H9 (cell line): ENCODE measurements at regions not wholly inside any gene's neighbourhood (a gene's known extent, or its start where the extent isn't known, plus 50 kb on each side); places are given as distances from the start of the nearest gene placed in this dataset.

ENCODE experiments used
- DNase-seq: peaks from one replicate; pipeline ENCODE4 v3.0.0-alpha.2; 2017
- H2AFZ ChIP-seq: one replicate; pipeline ENCODE4 v1.6.1; 2013; ENCODE audit warnings: mild to moderate bottlenecking, low read length, control low read depth, moderate library complexity
- H2AK5ac ChIP-seq: 2 replicates; pipeline ENCODE4 v1.6.1; 2013; ENCODE audit warnings: low read length, control low read depth, mixed read lengths; ENCODE audit not compliant: insufficient read length
- H2BK120ac ChIP-seq: one replicate; pipeline ENCODE4 v1.6.1; 2013; ENCODE audit warnings: low read depth, mild to moderate bottlenecking, low read length, control low read depth, inconsistent platforms; ENCODE audit not compliant: poor library complexity, severe bottlenecking
- H2BK12ac ChIP-seq: 2 replicates; pipeline ENCODE4 v1.6.1; 2013; ENCODE audit warnings: low read length, control low read depth, mixed read lengths, low read depth; ENCODE audit not compliant: insufficient read length
- H2BK15ac ChIP-seq: 2 replicates; pipeline ENCODE4 v1.6.1; 2013; ENCODE audit warnings: low read depth, low read length, control low read depth
- H2BK20ac ChIP-seq: one replicate; pipeline ENCODE4 v1.6.1; 2013; ENCODE audit warnings: low read depth, mild to moderate bottlenecking, low read length, control low read depth, inconsistent platforms; ENCODE audit not compliant: poor library complexity, severe bottlenecking
- H2BK5ac ChIP-seq: 2 replicates; pipeline ENCODE4 v1.6.1; 2013; ENCODE audit warnings: low read length, control low read depth, mixed read lengths; ENCODE audit not compliant: insufficient read length
- H3K14ac ChIP-seq: 2 replicates; pipeline ENCODE4 v1.6.1; 2013; ENCODE audit warnings: low read length, control low read depth; ENCODE audit not compliant: insufficient read depth
- H3K18ac ChIP-seq: 2 replicates; pipeline ENCODE4 v1.6.1; 2013; ENCODE audit warnings: low read depth, mild to moderate bottlenecking, mixed read lengths, low read length, control low read depth; ENCODE audit not compliant: insufficient read length
- H3K23ac ChIP-seq: 2 replicates; pipeline ENCODE4 v1.6.1; 2013; ENCODE audit warnings: low read length, control low read depth, mixed read lengths, low read depth; ENCODE audit not compliant: insufficient read length
- H3K23me2 ChIP-seq: 2 replicates; pipeline ENCODE4 v1.6.1; 2013; ENCODE audit warnings: low read depth, mild to moderate bottlenecking, mixed read lengths, low read length, control low read depth; ENCODE audit not compliant: insufficient read length, poor library complexity, severe bottlenecking
- H3K27ac ChIP-seq: 2 replicates; pipeline ENCODE4 v1.5.1; 2013; ENCODE audit warnings: low read length, control low read depth, mixed read lengths, low read depth; ENCODE audit not compliant: insufficient read length
- H3K27me3 ChIP-seq: 2 replicates; pipeline ENCODE4 v1.6.1; 2013; ENCODE audit warnings: low read length, control low read depth, inconsistent platforms; ENCODE audit not compliant: insufficient read depth
- H3K4ac ChIP-seq: 2 replicates; pipeline ENCODE4 v1.6.1; 2013; ENCODE audit warnings: low read depth, mild to moderate bottlenecking, control low read depth, inconsistent platforms, low read length, moderate library complexity
- H3K4me1 ChIP-seq: 2 replicates; pipeline ENCODE4 v1.6.1; 2013; ENCODE audit warnings: low read length, control low read depth, inconsistent platforms; ENCODE audit not compliant: insufficient read depth
- H3K4me2 ChIP-seq: 2 replicates; pipeline ENCODE4 v1.6.1; 2013; ENCODE audit warnings: low read length, control low read depth, mixed read lengths; ENCODE audit not compliant: insufficient read length, insufficient read depth
- H3K56ac ChIP-seq: 2 replicates; pipeline ENCODE4 v1.6.1; 2013; ENCODE audit warnings: low read depth, mild to moderate bottlenecking, mixed read lengths, low read length, control low read depth; ENCODE audit not compliant: insufficient read length
- H3K79me1 ChIP-seq: 2 replicates; pipeline ENCODE4 v1.6.1; 2013; ENCODE audit warnings: low read depth, mild to moderate bottlenecking, moderate library complexity, low read length, control low read depth, inconsistent platforms; ENCODE audit not compliant: insufficient read depth, poor library complexity, severe bottlenecking
- H3K79me2 ChIP-seq: 2 replicates; pipeline ENCODE4 v1.6.1; 2013; ENCODE audit warnings: low read length, control low read depth, inconsistent platforms; ENCODE audit not compliant: insufficient read depth
- H3K9ac ChIP-seq: 2 replicates; pipeline ENCODE4 v1.6.1; 2013; ENCODE audit warnings: low read length, control low read depth, mixed read lengths; ENCODE audit not compliant: insufficient read length; ENCODE audit errors: extremely low read depth
- H3K9me3 ChIP-seq: one replicate; pipeline ENCODE4 v1.6.1; 2013; ENCODE audit warnings: low read depth, low read length, inconsistent platforms; ENCODE audit not compliant: control insufficient read depth
- H3T11ph ChIP-seq: one replicate; pipeline ENCODE4 v1.6.1; 2013; ENCODE audit warnings: mild to moderate bottlenecking, low read length, control low read depth, inconsistent platforms
- H4K20me1 ChIP-seq: one replicate; pipeline ENCODE4 v1.6.1; 2013; ENCODE audit not compliant: control insufficient read depth, insufficient read length, insufficient read depth
- H4K5ac ChIP-seq: 2 replicates; pipeline ENCODE4 v1.6.1; 2013; ENCODE audit warnings: low read depth, mild to moderate bottlenecking, mixed read lengths, low read length, control low read depth; ENCODE audit not compliant: insufficient read length
- H4K8ac ChIP-seq: replicated peaks from 2 replicates; pipeline ENCODE4 v1.6.1; 2013; ENCODE audit warnings: low read length, control low read depth, mixed read lengths, low read depth; ENCODE audit not compliant: insufficient read length
- H4K91ac ChIP-seq: 2 replicates; pipeline ENCODE4 v1.6.1; 2013; ENCODE audit warnings: low read depth, mild to moderate bottlenecking, moderate library complexity, mixed read lengths, low read length, control low read depth; ENCODE audit not compliant: insufficient read length
- H3K27ac Mint-ChIP-seq, 3 experiments: 2 replicates in 2 of 3; 3 replicates in 1 of 3; pipeline ENCODE4 v1.8.0; 2020 to 2021; ENCODE audit warnings: mixed read lengths in 3 of 3, mild to moderate bottlenecking in 1 of 3, moderate library complexity in 1 of 3
- H3K27me3 Mint-ChIP-seq: 2 replicates; pipeline ENCODE4 v1.8.0; 2021; ENCODE audit warnings: low read depth, mild to moderate bottlenecking, moderate library complexity, mixed read lengths
- H3K36me3 Mint-ChIP-seq, 3 experiments: 2 replicates in 2 of 3; 3 replicates in 1 of 3; pipeline ENCODE4 v1.8.0; 2020 to 2021; ENCODE audit warnings: low read depth in 3 of 3, mixed read lengths in 3 of 3; ENCODE audit not compliant: insufficient read depth in 1 of 3
- H3K4me1 Mint-ChIP-seq, 2 experiments: 2 replicates each; pipeline ENCODE4 v1.8.0; 2020; ENCODE audit warnings: mixed read lengths in 2 of 2
- H3K4me3 Mint-ChIP-seq, 2 experiments: 2 replicates in 1 of 2; 3 replicates in 1 of 2; pipeline ENCODE4 v1.8.0; 2020 to 2021; ENCODE audit warnings: mild to moderate bottlenecking in 2 of 2, mixed read lengths in 2 of 2, moderate library complexity in 1 of 2
- H3K9me3 Mint-ChIP-seq, 2 experiments: 2 replicates in 1 of 2; 3 replicates in 1 of 2; pipeline ENCODE4 v1.8.0; 2020; ENCODE audit warnings: mild to moderate bottlenecking in 2 of 2, mixed read lengths in 2 of 2, moderate library complexity in 1 of 2
- CTCF ChIP-seq: fragments of 200-600 bp; sonication (generic); conservative IDR thresholded peaks from 3 replicates; pipeline ENCODE4 v1.8.0; 2021; ENCODE audit warnings: antibody characterized with exemption, mild to moderate bottlenecking
- WGBS: extraction: QIAGEN DNeasy Blood & Tissue Kit; methylation state at CpG from one replicate; pipeline ENCODE4 v1.1.7; 2013; ENCODE audit warnings: missing lambda C conversion rate, low lambda C conversion rate, mixed read lengths; ENCODE audit not compliant: insufficient read length; ENCODE audit errors: extremely low coverage; 5-methylcytosine and 5-hydroxymethylcytosine counted together

GRCh38 chr20:47907031-47907675 lies 121.9 kb upstream of the SULF2 start:
- Histone ChIP-seq H3K27ac (no peak overlapping the region), H2BK20ac (no peak overlapping the region)
- no peaks in the 10 kb centered on the region for H3K36me3 Mint-ChIP-seq

More at GRCh38 chr20:47907031-47907675, 121.9 kb upstream of the SULF2 start:
- no peak for DNase-seq
- no peak for TF ChIP-seq CTCF
- H3K27me3 ChIP-seq: no peaks in the 10 kb centered on the region
- no peak overlapping the region for H2BK120ac ChIP-seq
- H2BK12ac ChIP-seq: no peak overlapping the region
- no peaks in the 10 kb centered on the region for H3K79me2 ChIP-seq
- H2AFZ ChIP-seq: no peak overlapping the region
- Mint-ChIP-seq H3K9me3 (no peaks in the 10 kb centered on the region; a peak in 1 of 5 replicates), H3K4me1 (peaks cover 19 to 45% of the 10 kb centered on the region in 2 experiments), H3K4me3 (no peak overlapping the region), H3K27me3 (no peaks in the 10 kb centered on the region), H3K27ac (no peak overlapping the region; a peak in 1 of 7 replicates)
- no CpG with 5 or more reads among the region's 13 CpGs for WGBS
- H3T11ph ChIP-seq: no peak overlapping the region
- H3K23me2 ChIP-seq: no peaks in the 10 kb centered on the region
- no peaks in the 10 kb centered on the region for H4K20me1 ChIP-seq
- H4K91ac ChIP-seq: no peak overlapping the region
- no peak overlapping the region for H3K4me2 ChIP-seq
- H3K14ac ChIP-seq: no peak overlapping the region
- H2BK5ac ChIP-seq: no peak overlapping the region
- no peaks in the 10 kb centered on the region for H3K79me1 ChIP-seq
- no peak overlapping the region for H3K56ac ChIP-seq
- no peak overlapping the region for H4K5ac ChIP-seq
- no peak overlapping the region for H2AK5ac ChIP-seq
- no peak overlapping the region for H3K9ac ChIP-seq
- no peaks in the 10 kb centered on the region for H3K4me1 ChIP-seq
- H3K18ac ChIP-seq: no peak overlapping the region
- no peak overlapping the region for H3K23ac ChIP-seq
- no peaks in the 10 kb centered on the region for H3K9me3 ChIP-seq
- H2BK15ac ChIP-seq: no peak overlapping the region
- H4K8ac ChIP-seq: no peak overlapping the region
- H3K4ac ChIP-seq: no peak overlapping the region
